ENCODE measurements at regions not wholly inside any gene's neighbourhood (a gene's known extent, or its start where the extent isn't known, plus 50 kb on each side); places are given as distances from the start of the nearest gene placed in this dataset.

GRCh38 chr20:17833036-17833674, 133.4 kb downstream of the BANF2 start:
- TF ChIP-seq CTCF (IDR thresholded peaks at IDR 0.05; ENCODE audit: low read depth, low read length) = no peak
- Histone ChIP-seq H3K27ac (no peak overlapping the region), H3K4me3 (ENCODE audit: low read depth, low read length) (no peak overlapping the region), H3K9me3 (ENCODE audit: severe bottlenecking) (no peaks in the 10 kb centered on the region), H3K27me3 (ENCODE audit: insufficient read depth, low read depth, severe bottlenecking) (no peaks in the 10 kb centered on the region), H3K36me3 (no peaks in the 10 kb centered on the region)
- no peak for DNase-seq

- no peaks in the 10 kb centered on the region for H3K27me3 ChIP-seq (ENCODE audit: insufficient read depth, low read depth, severe bottlenecking)
Measured at GRCh38 chr20:17832236-17832915, 132.6 kb downstream of the BANF2 start.

GRCh38 chr20:17828598-17829144, 128.9 kb downstream of the BANF2 start:
- no peak for TF ChIP-seq CTCF (IDR thresholded peaks at IDR 0.05; ENCODE audit: low read depth, low read length)
- H3K4me3 ChIP-seq (ENCODE audit: low read depth, low read length) = no peak overlapping the region
- no peaks in the 10 kb centered on the region for H3K27me3 ChIP-seq (ENCODE audit: insufficient read depth, low read depth, severe bottlenecking)
- H3K27ac ChIP-seq = no peak overlapping the region
- no peaks in the 10 kb centered on the region for H3K9me3 ChIP-seq (ENCODE audit: severe bottlenecking)
- no peak for DNase-seq
- no peaks in the 10 kb centered on the region for H3K36me3 ChIP-seq

More at GRCh38 chr20:17832236-17832915, 132.6 kb downstream of the BANF2 start:
- Histone ChIP-seq H3K27ac (no peak overlapping the region), H3K36me3 (no peaks in the 10 kb centered on the region), H3K4me3 (ENCODE audit: low read depth, low read length) (no peak overlapping the region), H3K9me3 (ENCODE audit: severe bottlenecking) (no peaks in the 10 kb centered on the region)
- DNase-seq = no peak
- TF ChIP-seq CTCF (IDR thresholded peaks at IDR 0.05; ENCODE audit: low read depth, low read length) = no peak

- H3K9me3 ChIP-seq (ENCODE audit: severe bottlenecking) = no peaks in the 10 kb centered on the region
- H3K36me3 ChIP-seq = no peaks in the 10 kb centered on the region
- H3K27me3 ChIP-seq (ENCODE audit: insufficient read depth, low read depth, severe bottlenecking) = no peaks in the 10 kb centered on the region
- DNase-seq = no peak
- no peak overlapping the region for H3K4me3 ChIP-seq (ENCODE audit: low read depth, low read length)
- TF ChIP-seq CTCF (IDR thresholded peaks at IDR 0.05; ENCODE audit: low read depth, low read length) = no peak
- H3K27ac ChIP-seq = no peak overlapping the region
Measured at GRCh38 chr20:17827759-17828559, 128.2 kb downstream of the BANF2 start.

GRCh38 chr20:17827079-17827478, 127.3 kb downstream of the BANF2 start:
- no peaks in the 10 kb centered on the region for H3K36me3 ChIP-seq
- TF ChIP-seq CTCF (IDR thresholded peaks at IDR 0.05; ENCODE audit: low read depth, low read length) = no peak
- no peaks in the 10 kb centered on the region for H3K27me3 ChIP-seq (ENCODE audit: insufficient read depth, low read depth, severe bottlenecking)
- no peak overlapping the region for H3K27ac ChIP-seq
- DNase-seq = no peak
- no peaks in the 10 kb centered on the region for H3K9me3 ChIP-seq (ENCODE audit: severe bottlenecking)
- no peak overlapping the region for H3K4me3 ChIP-seq (ENCODE audit: low read depth, low read length)
